ENCODE measurements at regions not wholly inside any gene's neighbourhood (a gene's known extent, or its start where the extent isn't known, plus 50 kb on each side); places are given as distances from the start of the nearest gene placed in this dataset.

DNA sequence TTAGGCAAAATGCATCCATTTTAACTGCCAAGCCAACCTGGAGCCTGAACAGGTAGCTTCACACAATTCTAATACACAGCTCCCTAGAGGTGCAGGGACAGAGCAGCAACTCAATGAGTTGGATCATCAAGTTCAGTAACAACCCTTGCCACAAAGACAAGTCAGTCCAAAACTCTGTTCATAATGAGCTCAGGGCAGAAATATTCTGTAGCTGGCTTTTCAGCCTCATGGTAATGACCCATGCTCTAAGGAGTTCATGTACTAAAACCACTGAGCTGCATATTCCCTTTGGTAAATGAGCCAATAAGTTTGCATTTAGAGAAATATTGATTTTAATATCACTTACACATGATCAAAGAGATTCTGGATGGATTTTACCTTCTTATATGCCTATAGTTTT is 316.1 kb downstream of the SEC23A start:
- H3K23me2 ChIP-seq (ENCODE audit: low read depth, low read length), result no peaks in the 10 kb centered on the region; the same call in 1 of the 2 replicates
- TF ChIP-seq SAP30 (IDR thresholded peaks at IDR 0.05; ENCODE audit: insufficient read depth, insufficient replicate concordance, low read length), result no peak
- no peak for TF ChIP-seq CBX8 (IDR thresholded peaks at IDR 0.05; ENCODE audit: borderline replicate concordance, low read depth, low read length)
- no peak for TF ChIP-seq SUZ12 (IDR thresholded peaks at IDR 0.05; ENCODE audit: low read length)
- no peak for TF ChIP-seq NRF1 (IDR thresholded peaks at IDR 0.05; ENCODE audit: low read depth, low read length)
- no peak for TF ChIP-seq CTCF (IDR thresholded peaks at IDR 0.05; ENCODE audit: control extremely low read depth in 1 of 3, insufficient read depth in 1 of 3, low read depth in 1 of 3, low read length in 3 of 3)
- TF ChIP-seq KDM1A (IDR thresholded peaks at IDR 0.05; ENCODE audit: borderline replicate concordance, low read length), result no peak
- no peak for TF ChIP-seq SP2 (IDR thresholded peaks at IDR 0.05; ENCODE audit: low read length)
- no peak for TF ChIP-seq CHD2 (IDR thresholded peaks at IDR 0.05; ENCODE audit: low read length)
- TF ChIP-seq RFX5 (IDR thresholded peaks at IDR 0.05; ENCODE audit: borderline replicate concordance, low read depth, low read length), result no peak
- no peak for TF ChIP-seq RXRA (IDR thresholded peaks at IDR 0.05; ENCODE audit: insufficient read depth, low read depth, low read length)
- no peak for TF ChIP-seq KDM5A (IDR thresholded peaks at IDR 0.05; ENCODE audit: low read length)
- no peak for TF ChIP-seq SIRT6 (IDR thresholded peaks at IDR 0.05; ENCODE audit: low read length)

More for the DNA sequence above, 316.1 kb downstream of the SEC23A start:
- Histone ChIP-seq H3K14ac (ENCODE audit: insufficient read length) (no peak overlapping the region), H2BK12ac (ENCODE audit: low read depth, low read length) (no peak overlapping the region), H2BK15ac (ENCODE audit: low read length) (no peak overlapping the region), H3K4me3 (ENCODE audit: extremely low read depth in 1 of 4, insufficient read depth in 2 of 4, low read depth in 3 of 4, low read length in 4 of 4) (no peak overlapping the region), H2AFZ (ENCODE audit: low read length) (no peak overlapping the region), H3K56ac (replicated peaks; ENCODE audit: insufficient read length, low read depth, low read length) (no peak overlapping the region), H4K8ac (ENCODE audit: extremely low read depth, insufficient read depth, low read length) (no peak overlapping the region), H3K27ac (ENCODE audit: low read depth, low read length) (no peak overlapping the region), H3K36me3 (ENCODE audit: control insufficient read depth in 2 of 4, insufficient read depth in 4 of 4, low read length in 3 of 4) (no peaks in the 10 kb centered on the region), H3K4ac (replicated peaks; ENCODE audit: insufficient read length, low read depth, low read length) (no peak overlapping the region), H2AK5ac (ENCODE audit: low read depth, low read length) (no peak overlapping the region), H3K79me2 (ENCODE audit: control insufficient read depth in 1 of 2, insufficient read depth in 2 of 2, low read length in 2 of 2) (no peaks in the 10 kb centered on the region), H2BK20ac (ENCODE audit: low read length) (no peak overlapping the region), H4K91ac (replicated peaks; ENCODE audit: insufficient read length, low read length) (no peak overlapping the region), H3K23ac (ENCODE audit: insufficient read length) (no peak overlapping the region), H3K79me1 (ENCODE audit: low read depth, low read length) (no peaks in the 10 kb centered on the region), H3K4me1 (replicated peaks in 1 of 4; ENCODE audit: control insufficient read depth in 3 of 4, insufficient read depth in 4 of 4, low read length in 3 of 4) (peaks cover 0 to 5% (median 2%) of the 10 kb centered on the region in 4 experiments; a peak in 3 of 7 replicates), H3K9ac (replicated peaks in 1 of 4; ENCODE audit: extremely low read depth in 1 of 4, low read depth in 3 of 4, low read length in 3 of 4) (no peak overlapping the region), H4K20me1 (replicated peaks in 1 of 2; ENCODE audit: control insufficient read depth in 1 of 2, insufficient read depth in 2 of 2, low read length in 2 of 2) (no peaks in the 10 kb centered on the region), H3K4me2 (ENCODE audit: insufficient read depth in 1 of 2, low read depth in 2 of 2, low read length in 2 of 2) (no peak overlapping the region), H2BK5ac (ENCODE audit: low read depth, low read length) (no peak overlapping the region), H3K18ac (ENCODE audit: extremely low read depth, low read length) (no peak overlapping the region), H3K9me3 (ENCODE audit: insufficient read depth in 2 of 2, low read depth in 1 of 2, low read length in 1 of 2) (no peaks in the 10 kb centered on the region), H3K27me3 (replicated peaks in 1 of 4; ENCODE audit: control insufficient read depth in 3 of 4, extremely low read depth in 1 of 4, insufficient read depth in 3 of 4, low read length in 3 of 4) (no peaks in the 10 kb centered on the region), H4K5ac (ENCODE audit: insufficient read length, low read depth, low read length) (no peak overlapping the region), H2BK120ac (replicated peaks; ENCODE audit: low read depth, low read length) (no peak overlapping the region)
- POLR2A ChIA-PET (ENCODE audit: partially characterized antibody), result no interaction called here
- CTCF ChIA-PET (ENCODE audit: partially characterized antibody), result interaction anchor here (1.0 to 1.3 kb wide), 2 partner anchors 81 to 230 kb away, joined by 3 to 4 read pairs; no protein-coding TSS in a partner anchor
- DNase-seq (ENCODE audit: low read depth in 1 of 2, low spot score in 2 of 2) (no peak), FAIRE-seq (no peak)

Measured in H1 (cell line).